HCT116 (cell line): ENCODE measurements at regions not wholly inside any gene's neighbourhood (a gene's known extent, or its start where the extent isn't known, plus 50 kb on each side); places are given as distances from the start of the nearest gene placed in this dataset.

Experiments
- ATAC-seq: fragments of 200-7000 bp; cut with Tn5 transposase; 2 replicates; pipeline ENCODE4 v1.9.1; 2020; ENCODE audit warnings: mild to moderate bottlenecking, moderate library complexity
- BruUV-seq: library from RNA; stranded (reverse); fragments of 400-500 nt; replicated peaks from 2 replicates; lab custom pipeline; 2021; lab: Mats Ljungman, UMichigan
- CTCF ChIA-PET: fragments of 300-600 bp; sonication (Branson Sonifier 250); formaldehyde crosslinking; loops from one replicate; lab custom pipeline; 2021; ENCODE audit warnings: antibody characterized with exemption; lab: Charles Lee
- POLR2A ChIA-PET: fragments of 300-600, 350-600 bp; sonication (Branson Sonifier 250); formaldehyde crosslinking; loops from one replicate; lab custom pipeline; 2021; ENCODE audit warnings: antibody characterized with exemption; lab: Charles Lee
- RAD21 ChIA-PET, 2 experiments: fragments of 300-600 bp; sonication (Branson Sonifier 250); formaldehyde crosslinking; loops; one replicate each; lab custom pipeline; 2023; ENCODE audit warnings: low total read pairs in 2 of 2; ENCODE audit not compliant: uncharacterized antibody in 2 of 2, unreplicated experiment in 2 of 2, low non-redundant PET in 1 of 2; lab: Charles Lee
- DNase-seq: peaks from one replicate; pipeline ENCODE4 v3.0.0-alpha.2; 2010; ENCODE audit warnings: low read depth, low spot score
- H2AFZ ChIP-seq: fragments of 200-600 bp; shearing (Covaris generic), sonication (generic); 2 replicates; pipeline ENCODE4 v1.6.1; 2017; ENCODE audit warnings: low read depth, mixed run types, mixed read lengths, antibody characterized with exemption, low read length; ENCODE audit not compliant: poor library complexity, severe bottlenecking
- H3K27ac ChIP-seq: 2 replicates; pipeline ENCODE4 v1.5.1; 2012; ENCODE audit warnings: low read depth, low read length
- H3K27me3 ChIP-seq: fragments of 200-600 bp; sonication (generic); 2 replicates; pipeline ENCODE4 v1.6.1; 2016; ENCODE audit warnings: mixed run types, low read length, mixed read lengths; ENCODE audit not compliant: insufficient read depth
- H3K36me3 ChIP-seq, 2 experiments: fragments of 200-500 bp in 1 of 2; fragments of 200-600 bp in 1 of 2; sonication (Bioruptor generic) in 1 of 2; sonication (generic) in 1 of 2; 2 replicates each; pipeline versions ENCODE4 v1.5.1 to v1.6.1; 2014 to 2016; ENCODE audit warnings: low read length in 2 of 2, inconsistent platforms in 1 of 2, mixed read lengths in 1 of 2, mixed run types in 1 of 2; ENCODE audit not compliant: insufficient read depth in 2 of 2, control insufficient read depth in 1 of 2
- H3K4me1 ChIP-seq, 2 experiments: fragments of 200-600 bp in 1 of 2; sonication (generic) in 1 of 2; 2 replicates each; pipeline versions ENCODE4 v1.5.1 to v1.6.1; 2012 to 2017; ENCODE audit warnings: low read length in 2 of 2, inconsistent platforms in 1 of 2, mild to moderate bottlenecking in 1 of 2, mixed read lengths in 1 of 2, mixed run types in 1 of 2, moderate library complexity in 1 of 2; ENCODE audit not compliant: insufficient read depth in 2 of 2, control insufficient read depth in 1 of 2
- H3K4me2 ChIP-seq: fragments of 200-600 bp; sonication (generic); 2 replicates; pipeline ENCODE4 v1.6.1; 2017; ENCODE audit warnings: mixed run types, low read length, mixed read lengths
- H3K4me3 ChIP-seq, 2 experiments: fragments of 200-600 bp in 1 of 2; sonication (generic) in 1 of 2; replicated peaks in 1 of 2; 2 replicates each; pipeline ENCODE4 v1.5.1; 2011 to 2016; ENCODE audit warnings: low read length in 2 of 2, control low read depth in 1 of 2, low read depth in 1 of 2, mild to moderate bottlenecking in 1 of 2, mixed read lengths in 1 of 2, mixed run types in 1 of 2
- H3K79me2 ChIP-seq: fragments of 200-600 bp; sonication (generic); 2 replicates; pipeline ENCODE4 v1.6.1; 2017; ENCODE audit warnings: mild to moderate bottlenecking, mixed run types, low read length, moderate library complexity, mixed read lengths; ENCODE audit not compliant: insufficient read depth
- H3K9ac ChIP-seq: fragments of 200-600 bp; sonication (generic); 2 replicates; pipeline ENCODE4 v1.6.1; 2016; ENCODE audit warnings: low read length, mixed read lengths
- H3K9me2 ChIP-seq: fragments of 200-600 bp; sonication (generic), shearing (Covaris generic); 2 replicates; pipeline ENCODE4 v1.6.1; 2017; ENCODE audit warnings: mixed run types, mild to moderate bottlenecking, moderate library complexity; ENCODE audit not compliant: insufficient read depth
- H3K9me3 ChIP-seq, 2 experiments: fragments of 200-500 bp in 1 of 2; fragments of 200-600 bp in 1 of 2; sonication (Bioruptor generic) in 1 of 2; sonication (generic) in 1 of 2; 2 replicates each; pipeline ENCODE4 v1.6.1; 2014 to 2017; ENCODE audit warnings: low read length in 2 of 2, mixed read lengths in 2 of 2, inconsistent platforms in 1 of 2, low read depth in 1 of 2, mild to moderate bottlenecking in 1 of 2, mixed run types in 1 of 2, moderate library complexity in 1 of 2; ENCODE audit not compliant: control insufficient read depth in 1 of 2, insufficient read depth in 1 of 2
- H4K20me1 ChIP-seq: fragments of 200-600 bp; sonication (generic), shearing (Covaris generic); 2 replicates; pipeline ENCODE4 v1.6.1; 2017; ENCODE audit warnings: mixed run types, mild to moderate bottlenecking, moderate library complexity; ENCODE audit not compliant: insufficient read depth
- CBX3 ChIP-seq: IDR thresholded peaks from 2 replicates; pipeline ENCODE4 v1.6.1; 2012; ENCODE audit warnings: low read depth
- CEBPB ChIP-seq: IDR thresholded peaks from 2 replicates; pipeline ENCODE4 v1.6.1; 2012; ENCODE audit warnings: low read depth
- ELF1 ChIP-seq: IDR thresholded peaks from 2 replicates; pipeline ENCODE4 v1.6.1; 2012; ENCODE audit warnings: low read depth, borderline replicate concordance
- EZH2 ChIP-seq: fragments of 200-600 bp; sonication (generic); IDR thresholded peaks from 2 replicates; pipeline ENCODE4 v1.6.1; 2017; ENCODE audit warnings: antibody characterized with exemption, mixed run types
- EZH2phosphoT487 ChIP-seq: fragments of 200-600 bp; IDR thresholded peaks from 2 replicates; pipeline ENCODE4 v1.6.1; 2018; ENCODE audit warnings: antibody characterized with exemption, borderline replicate concordance
- FOSL1 ChIP-seq: IDR thresholded peaks from 2 replicates; pipeline ENCODE4 v1.6.1; 2012; ENCODE audit warnings: low read depth
- JUND ChIP-seq: IDR thresholded peaks from 2 replicates; pipeline ENCODE4 v1.6.1; 2012
- POLR2A ChIP-seq: IDR thresholded peaks from 2 replicates; pipeline ENCODE4 v1.7.0; 2011; ENCODE audit warnings: borderline replicate concordance; ENCODE audit not compliant: insufficient read depth, insufficient read length; ENCODE audit errors: extremely low read depth
- POLR2AphosphoS5 ChIP-seq: IDR thresholded peaks from 2 replicates; pipeline ENCODE4 v1.6.1; 2011; ENCODE audit warnings: mild to moderate bottlenecking, low read depth, low read length, moderate library complexity
- RAD21 ChIP-seq: IDR thresholded peaks from 2 replicates; pipeline ENCODE4 v1.6.1; 2012; ENCODE audit warnings: low read depth, mild to moderate bottlenecking
- SIN3A ChIP-seq: IDR thresholded peaks from 2 replicates; pipeline ENCODE4 v1.6.1; 2012; ENCODE audit warnings: low read depth
- SP1 ChIP-seq: IDR thresholded peaks from 2 replicates; pipeline ENCODE4 v1.6.1; 2012; ENCODE audit warnings: low read depth
- SRF ChIP-seq: IDR thresholded peaks from 2 replicates; pipeline ENCODE4 v1.6.1; 2012; ENCODE audit warnings: low read depth
- YY1 ChIP-seq: IDR thresholded peaks from 2 replicates; pipeline ENCODE4 v1.6.1; 2011; ENCODE audit warnings: low read length, low read depth, moderate library complexity, mild to moderate bottlenecking; ENCODE audit not compliant: insufficient replicate concordance; ENCODE audit errors: extremely low read depth
- ZFX ChIP-seq: fragments of 450-650 bp; IDR thresholded peaks from 2 replicates; pipeline ENCODE4 v1.6.1; 2017
- ZNF274 ChIP-seq: fragments of 200-500 bp; sonication (Bioruptor generic); IDR thresholded peaks from 2 replicates; pipeline ENCODE4 v1.6.1; 2014; ENCODE audit warnings: mild to moderate bottlenecking, low read depth, low read length, inconsistent platforms
- intact Hi-C: fragments of 100-400 bp; cut with micrococcal nuclease; formaldehyde crosslinking; loops from 2 replicates; pipeline ENCODE4 v1.10.0; 2022
- TF ChIP-seq, protein P1 (sequence below): IDR thresholded peaks from 2 replicates; pipeline ENCODE4 v1.6.1; 2012
- TF ChIP-seq, protein P2 (sequence below): IDR thresholded peaks from 2 replicates; pipeline ENCODE4 v1.6.1; 2012; ENCODE audit warnings: low read depth
- TF ChIP-seq, protein P3 (sequence below), 3 experiments: fragments of 200-600 bp in 1 of 3; sonication (generic) in 1 of 3; IDR thresholded peaks in 2 of 3; conservative IDR thresholded peaks in 1 of 3; 2 replicates each; pipeline ENCODE4 v1.5.1; 2012 to 2017; ENCODE audit warnings: low read depth in 2 of 3, low read length in 2 of 3, antibody characterized with exemption in 1 of 3, borderline replicate concordance in 1 of 3, control low read depth in 1 of 3, mild to moderate bottlenecking in 1 of 3, mixed read lengths in 1 of 3, mixed run types in 1 of 3, moderate library complexity in 1 of 3; ENCODE audit not compliant: insufficient read depth in 1 of 3

DNA sequence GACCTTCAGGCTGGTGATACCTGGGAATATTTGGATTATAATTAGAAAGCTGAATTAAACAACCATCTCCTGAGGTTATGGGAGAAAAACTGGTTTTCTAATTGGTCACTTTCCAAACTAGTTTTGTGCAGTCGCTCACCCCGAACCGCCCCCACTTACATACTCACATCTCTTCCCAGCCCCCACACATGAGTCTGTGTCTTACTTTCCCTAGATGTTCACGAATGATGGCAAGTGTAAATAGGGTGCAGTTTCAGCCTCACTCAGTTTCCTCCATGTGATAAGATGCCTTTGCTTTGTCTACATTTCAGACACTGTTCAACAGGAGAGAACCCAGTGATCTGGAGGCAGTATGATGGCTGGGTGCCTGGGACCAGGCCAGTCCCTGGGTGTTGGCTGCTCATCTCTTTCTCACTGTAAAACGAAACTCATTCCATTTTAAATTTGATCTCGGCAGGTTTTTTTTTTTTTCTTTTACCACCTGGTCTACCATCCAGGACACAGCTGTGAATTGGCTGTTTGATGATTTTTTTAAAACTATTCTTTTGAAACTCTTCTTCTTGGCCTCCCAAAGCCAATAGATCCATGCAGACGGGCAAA, 164.3 kb upstream of the RAB4A start:
- no peak overlapping the region for H3K4me2 ChIP-seq
- no peak overlapping the region for H3K9ac ChIP-seq
- intact Hi-C loops = no loop called here
- no TSS peak for BruUV-seq
- H2AFZ ChIP-seq = no peak overlapping the region
- H3K27me3 ChIP-seq = no peaks in the 10 kb centered on the region; the same call in 1 of the 2 replicates
- ChIA-PET CTCF (no interaction called here), POLR2A (no interaction called here), RAD21 (no interaction called here)
- H3K36me3 ChIP-seq = no peaks in the 10 kb centered on the region
- H3K4me1 ChIP-seq = no peaks in the 10 kb centered on the region
- H3K4me3 ChIP-seq = no peak overlapping the region
- no peaks in the 10 kb centered on the region for H3K79me2 ChIP-seq
- no peak for DNase-seq
- ATAC-seq = no peak
- H4K20me1 ChIP-seq = no peaks in the 10 kb centered on the region
- TF ChIP-seq JUND = no peak
- no peak for TF ChIP-seq ELF1
- TF ChIP-seq FOSL1 = no peak
- TF ChIP-seq CEBPB = no peak
- TF ChIP-seq SRF = no peak
- TF ChIP-seq, protein P1, sequence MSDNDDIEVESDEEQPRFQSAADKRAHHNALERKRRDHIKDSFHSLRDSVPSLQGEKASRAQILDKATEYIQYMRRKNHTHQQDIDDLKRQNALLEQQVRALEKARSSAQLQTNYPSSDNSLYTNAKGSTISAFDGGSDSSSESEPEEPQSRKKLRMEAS = no peak
- TF ChIP-seq RAD21 = no peak
- TF ChIP-seq, protein P2, sequence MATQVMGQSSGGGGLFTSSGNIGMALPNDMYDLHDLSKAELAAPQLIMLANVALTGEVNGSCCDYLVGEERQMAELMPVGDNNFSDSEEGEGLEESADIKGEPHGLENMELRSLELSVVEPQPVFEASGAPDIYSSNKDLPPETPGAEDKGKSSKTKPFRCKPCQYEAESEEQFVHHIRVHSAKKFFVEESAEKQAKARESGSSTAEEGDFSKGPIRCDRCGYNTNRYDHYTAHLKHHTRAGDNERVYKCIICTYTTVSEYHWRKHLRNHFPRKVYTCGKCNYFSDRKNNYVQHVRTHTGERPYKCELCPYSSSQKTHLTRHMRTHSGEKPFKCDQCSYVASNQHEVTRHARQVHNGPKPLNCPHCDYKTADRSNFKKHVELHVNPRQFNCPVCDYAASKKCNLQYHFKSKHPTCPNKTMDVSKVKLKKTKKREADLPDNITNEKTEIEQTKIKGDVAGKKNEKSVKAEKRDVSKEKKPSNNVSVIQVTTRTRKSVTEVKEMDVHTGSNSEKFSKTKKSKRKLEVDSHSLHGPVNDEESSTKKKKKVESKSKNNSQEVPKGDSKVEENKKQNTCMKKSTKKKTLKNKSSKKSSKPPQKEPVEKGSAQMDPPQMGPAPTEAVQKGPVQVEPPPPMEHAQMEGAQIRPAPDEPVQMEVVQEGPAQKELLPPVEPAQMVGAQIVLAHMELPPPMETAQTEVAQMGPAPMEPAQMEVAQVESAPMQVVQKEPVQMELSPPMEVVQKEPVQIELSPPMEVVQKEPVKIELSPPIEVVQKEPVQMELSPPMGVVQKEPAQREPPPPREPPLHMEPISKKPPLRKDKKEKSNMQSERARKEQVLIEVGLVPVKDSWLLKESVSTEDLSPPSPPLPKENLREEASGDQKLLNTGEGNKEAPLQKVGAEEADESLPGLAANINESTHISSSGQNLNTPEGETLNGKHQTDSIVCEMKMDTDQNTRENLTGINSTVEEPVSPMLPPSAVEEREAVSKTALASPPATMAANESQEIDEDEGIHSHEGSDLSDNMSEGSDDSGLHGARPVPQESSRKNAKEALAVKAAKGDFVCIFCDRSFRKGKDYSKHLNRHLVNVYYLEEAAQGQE = no peak
- no peak for TF ChIP-seq EZH2phosphoT487
- TF ChIP-seq EZH2 = no peak
- TF ChIP-seq SIN3A = no peak
- TF ChIP-seq, protein P3, sequence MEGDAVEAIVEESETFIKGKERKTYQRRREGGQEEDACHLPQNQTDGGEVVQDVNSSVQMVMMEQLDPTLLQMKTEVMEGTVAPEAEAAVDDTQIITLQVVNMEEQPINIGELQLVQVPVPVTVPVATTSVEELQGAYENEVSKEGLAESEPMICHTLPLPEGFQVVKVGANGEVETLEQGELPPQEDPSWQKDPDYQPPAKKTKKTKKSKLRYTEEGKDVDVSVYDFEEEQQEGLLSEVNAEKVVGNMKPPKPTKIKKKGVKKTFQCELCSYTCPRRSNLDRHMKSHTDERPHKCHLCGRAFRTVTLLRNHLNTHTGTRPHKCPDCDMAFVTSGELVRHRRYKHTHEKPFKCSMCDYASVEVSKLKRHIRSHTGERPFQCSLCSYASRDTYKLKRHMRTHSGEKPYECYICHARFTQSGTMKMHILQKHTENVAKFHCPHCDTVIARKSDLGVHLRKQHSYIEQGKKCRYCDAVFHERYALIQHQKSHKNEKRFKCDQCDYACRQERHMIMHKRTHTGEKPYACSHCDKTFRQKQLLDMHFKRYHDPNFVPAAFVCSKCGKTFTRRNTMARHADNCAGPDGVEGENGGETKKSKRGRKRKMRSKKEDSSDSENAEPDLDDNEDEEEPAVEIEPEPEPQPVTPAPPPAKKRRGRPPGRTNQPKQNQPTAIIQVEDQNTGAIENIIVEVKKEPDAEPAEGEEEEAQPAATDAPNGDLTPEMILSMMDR (IDR thresholded peaks at IDR 0.05 in 2 of 3, conservative IDR thresholded peaks at IDR 0.05 in 1 of 3; ENCODE audit: borderline replicate concordance in 1 of 3, insufficient read depth in 1 of 3, low read depth in 2 of 3, low read length in 2 of 3) = no peak
- no peak for TF ChIP-seq ZFX
- TF ChIP-seq POLR2AphosphoS5 = no peak
- no peak for TF ChIP-seq POLR2A
- no peak for TF ChIP-seq ZNF274
- no peak for TF ChIP-seq CBX3
- TF ChIP-seq YY1 = no peak
- TF ChIP-seq SP1 = no peak
- no peaks in the 10 kb centered on the region for H3K9me3 ChIP-seq
- H3K9me2 ChIP-seq = no peaks in the 10 kb centered on the region
- no peak overlapping the region for H3K27ac ChIP-seq
